Ovary (tissue), 7 donors: ENCODE measurements at regions not wholly inside any gene's neighbourhood (a gene's known extent, or its start where the extent isn't known, plus 50 kb on each side); places are given as distances from the start of the nearest gene placed in this dataset.

ENCODE experiments used
- DNase-seq, 5 donors: peaks; one replicate each; pipeline ENCODE4 v3.0.0-alpha.2; 2019 to 2020
- H3K27ac ChIP-seq, 2 donors: fragments of 200-600 bp; one replicate each; pipeline versions ENCODE4 v1.5.1 to v1.8.0; 2019 to 2022
- H3K27me3 ChIP-seq: fragments of 200-600 bp; one replicate; pipeline ENCODE4 v1.8.0; 2022
- H3K36me3 ChIP-seq: fragments of 200-600 bp; sonication (generic); one replicate; pipeline ENCODE4 v1.5.1; 2019
- H3K4me1 ChIP-seq: one replicate; pipeline ENCODE4 v1.8.1; 2013; ENCODE audit warnings: mild to moderate bottlenecking, moderate library complexity; ENCODE audit not compliant: insufficient read depth
- H3K4me3 ChIP-seq: fragments of 200-600 bp; sonication (generic); one replicate; pipeline ENCODE4 v1.5.1; 2017
- H3K9me3 ChIP-seq, 2 donors: fragments of 200-600 bp in 1 of 2; sonication (generic) in 1 of 2; one replicate each; pipeline versions ENCODE4 v1.5.1 to v1.8.1; 2013 to 2019; ENCODE audit warnings: mild to moderate bottlenecking in 1 of 2, moderate library complexity in 1 of 2
- CTCF ChIP-seq, 3 donors: fragments of 450-650 bp in 2 of 3; fragments of 200-600 bp in 1 of 3; IDR thresholded peaks; one replicate each; pipeline versions ENCODE4 v1.5.1 to v1.8.0; 2016 to 2022; ENCODE audit warnings: antibody characterized with exemption in 3 of 3, mild to moderate bottlenecking in 1 of 3
- EP300 ChIP-seq: sonication (generic); formaldehyde crosslinking; IDR thresholded peaks from one replicate; pipeline ENCODE4 v1.6.1; 2017; ENCODE audit warnings: antibody characterized with exemption
- POLR2A ChIP-seq: fragments of 450-650 bp; IDR thresholded peaks from one replicate; pipeline ENCODE4 v1.6.1; 2017; ENCODE audit warnings: antibody characterized with exemption, mild to moderate bottlenecking, moderate library complexity
- WGBS, 3 donors: extraction: QIAGEN DNeasy Blood & Tissue Kit in 1 of 3; methylation state at CpG; one replicate each; pipeline versions ENCODE4 v1.1.5 to v1.1.7; 2013 to 2017; 5-methylcytosine and 5-hydroxymethylcytosine counted together
- intact Hi-C, 4 donors: fragments of 100-400 bp; cut with DNase I; formaldehyde crosslinking; loops; one replicate each; pipeline versions ENCODE4 v1.11.0 to v1.15.1; 2022 to 2023
- donor health status: DM: no; HTN: no; CAD: no; lungs with moderate emphysema.
- donor health status: DM: no; HTN: no; CAD: no.
- donor health status: Bipolar disorder and iron deficiency.
- donor health status: DM: no; HTN: no; CAD: no.
- donor health status: DM: yes; HTN: yes; CAD: no.

GRCh38 chr3:159605101-159605500 is 383.5 kb upstream of the IL12A start:
- H3K27me3 ChIP-seq = no peaks in the 10 kb centered on the region
- H3K9me3 ChIP-seq = no peaks in the 10 kb centered on the region
- H3K36me3 ChIP-seq = no peaks in the 10 kb centered on the region
- no peak overlapping the region for H3K27ac ChIP-seq
- intact Hi-C loops = no loop called here
- H3K4me3 ChIP-seq = no peak overlapping the region
- H3K4me1 ChIP-seq = no peaks in the 10 kb centered on the region
- TF ChIP-seq POLR2A (no peak), EP300 (no peak), CTCF (IDR thresholded peaks at IDR 0.05) (no peak)
- no peak for DNase-seq
- WGBS, 3 donors = 61 to 73% (median 69%) methylated on average over 3 of the region's 3 CpGs

DNA sequence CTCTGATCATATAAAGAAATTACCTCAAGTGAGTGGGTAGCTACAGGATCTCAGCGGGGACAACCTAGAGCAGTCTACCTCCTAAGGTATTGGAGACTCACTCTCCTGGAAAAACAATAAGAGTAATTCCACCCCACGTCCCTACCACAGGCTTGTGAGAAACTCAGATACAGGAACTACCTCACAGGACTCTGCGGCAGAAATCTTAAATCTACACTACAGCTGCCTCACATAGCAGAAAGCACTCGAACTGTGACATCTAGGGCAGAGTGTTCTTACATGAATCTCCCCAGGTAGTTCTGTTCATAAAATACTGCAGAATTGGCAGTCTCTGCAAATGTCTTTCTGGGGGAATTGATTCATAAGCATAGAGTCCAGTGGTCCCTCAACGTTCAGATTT is 382.9 kb upstream of the IL12A start:
- WGBS, 3 donors = 70 to 77% (median 71%) methylated on average over 5 of the region's 5 CpGs
- no peaks in the 10 kb centered on the region for H3K36me3 ChIP-seq
- intact Hi-C loops = no loop called here
- no peak for DNase-seq
- no peak for TF ChIP-seq POLR2A
- H3K4me3 ChIP-seq = no peak overlapping the region
- H3K27ac ChIP-seq = no peak overlapping the region
- no peaks in the 10 kb centered on the region for H3K9me3 ChIP-seq
- no peaks in the 10 kb centered on the region for H3K4me1 ChIP-seq
- H3K27me3 ChIP-seq = no peaks in the 10 kb centered on the region

DNA sequence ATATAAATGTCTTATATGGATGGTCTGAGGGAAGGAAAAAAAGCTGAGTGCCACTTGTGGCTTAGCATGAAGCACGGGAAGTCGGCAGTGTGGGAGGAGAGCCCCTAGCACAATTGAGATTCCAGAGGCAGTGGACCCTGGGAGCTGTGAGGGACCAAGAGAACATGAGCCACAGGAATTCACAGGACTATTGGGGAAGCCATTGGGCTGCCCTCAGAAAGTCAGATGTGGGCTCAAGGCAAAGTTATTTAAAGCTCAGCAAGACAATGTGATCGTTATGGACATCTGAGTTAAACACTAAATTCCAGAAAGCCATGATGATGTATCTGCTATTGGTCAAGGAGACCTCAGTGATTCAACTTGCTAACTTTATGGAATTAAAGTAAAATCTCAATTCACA is 380.8 kb upstream of the IL12A start:
- TF ChIP-seq EP300 = no peak
- TF ChIP-seq CTCF (IDR thresholded peaks at IDR 0.05) = no peak
- no peak for TF ChIP-seq POLR2A
- intact Hi-C loops = no loop called here
- H3K4me3 ChIP-seq = no peak overlapping the region
- no peak overlapping the region for H3K27ac ChIP-seq
- H3K9me3 ChIP-seq = no peaks in the 10 kb centered on the region
- no peaks in the 10 kb centered on the region for H3K4me1 ChIP-seq
- WGBS, 3 donors = 53 to 69% (median 57%) methylated on average over 3 of the region's 3 CpGs
- no peaks in the 10 kb centered on the region for H3K36me3 ChIP-seq
- H3K27me3 ChIP-seq = no peaks in the 10 kb centered on the region
- DNase-seq = no peak

GRCh38 chr3:159608311-159608710 is 380.3 kb upstream of the IL12A start:
- Histone ChIP-seq H3K27ac (no peak overlapping the region), H3K36me3 (no peaks in the 10 kb centered on the region), H3K27me3 (no peaks in the 10 kb centered on the region), H3K4me1 (no peaks in the 10 kb centered on the region), H3K4me3 (no peak overlapping the region), H3K9me3 (no peaks in the 10 kb centered on the region)
- no peak for DNase-seq
- intact Hi-C loops = no loop called here
- WGBS, 3 donors = 63 to 72% (median 64%) methylated on average over 3 of the region's 3 CpGs
- TF ChIP-seq EP300 (no peak), POLR2A (no peak), CTCF (IDR thresholded peaks at IDR 0.05) (no peak)

DNA sequence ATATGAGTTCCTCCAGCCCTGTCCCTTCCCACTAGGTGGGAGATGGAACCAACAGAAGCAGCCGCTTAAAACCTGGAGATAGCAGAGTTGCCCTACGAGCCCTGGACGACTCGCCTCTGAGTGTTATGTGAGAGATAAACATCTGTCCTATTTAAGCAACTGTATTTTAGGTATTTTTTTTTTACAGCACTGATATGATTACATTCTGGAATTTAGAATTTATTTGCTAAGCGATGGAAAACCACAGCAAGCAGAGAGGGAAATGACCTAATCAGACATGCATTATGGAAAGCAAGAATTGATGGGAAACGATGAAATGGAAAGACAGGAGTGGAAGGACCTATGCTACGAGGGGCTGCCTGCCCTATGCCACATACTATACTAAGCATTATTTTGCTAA is 379.0 kb upstream of the IL12A start:
- H3K4me1 ChIP-seq = no peaks in the 10 kb centered on the region
- no peaks in the 10 kb centered on the region for H3K27me3 ChIP-seq
- H3K9me3 ChIP-seq = no peaks in the 10 kb centered on the region
- no peaks in the 10 kb centered on the region for H3K36me3 ChIP-seq
- DNase-seq = no peak
- TF ChIP-seq EP300 (no peak), CTCF (IDR thresholded peaks at IDR 0.05) (no peak), POLR2A (no peak)
- whole genome bisulfite sequencing, 3 donors = 79 to 85% (median 81%) methylated on average over 7 of the region's 7 CpGs
- intact Hi-C loops = no loop called here
- H3K4me3 ChIP-seq = no peak overlapping the region
- H3K27ac ChIP-seq = no peak overlapping the region
